AG04450 (cell line): ENCODE measurements at regions not wholly inside any gene's neighbourhood (a gene's known extent, or its start where the extent isn't known, plus 50 kb on each side); places are given as distances from the start of the nearest gene placed in this dataset.

Experiments used
- CTCF ChIA-PET: fragments of 300-600, 350-600 bp; formaldehyde crosslinking; extraction: SDS; loops from one replicate; lab custom pipeline; 2022; ENCODE audit warnings: antibody characterized with exemption, inconsistent platforms; lab: Charles Lee
- POLR2A ChIA-PET: fragments of 350-600 bp; formaldehyde crosslinking; extraction: SDS; loops from one replicate; lab custom pipeline; 2021; ENCODE audit warnings: antibody characterized with exemption, inconsistent platforms; lab: Yijun Ruan, JAX
- DNase-seq: peaks from one replicate; pipeline ENCODE4 v3.0.0-alpha.2; 2011; ENCODE audit warnings: low read depth, low spot score
- H3K27ac ChIP-seq: one replicate; pipeline ENCODE4 v1.5.1; 2012; ENCODE audit warnings: low read depth, low read length, control low read depth
- H3K27me3 ChIP-seq: one replicate; pipeline ENCODE4 v1.6.0; 2012; ENCODE audit warnings: low read length; ENCODE audit not compliant: control insufficient read depth, insufficient read depth
- H3K4me3 ChIP-seq: 2 replicates; pipeline ENCODE4 v1.5.1; 2011; ENCODE audit warnings: mild to moderate bottlenecking, low read depth, low read length, control low read depth
- H3K9me3 ChIP-seq: 2 replicates; pipeline ENCODE4 v1.5.1; 2012; ENCODE audit warnings: low read length; ENCODE audit not compliant: control insufficient read depth, insufficient read depth
- CTCF ChIP-seq: IDR thresholded peaks from 2 replicates; pipeline ENCODE4 v1.5.1; 2011; ENCODE audit warnings: low read depth, low read length, control low read depth, inconsistent platforms

GRCh38 chr12:75774261-75775052 lies 257.1 kb downstream of the PHLDA1 start:
- Histone ChIP-seq H3K27me3 (no peaks in the 10 kb centered on the region), H3K4me3 (no peak overlapping the region), H3K9me3 (no peaks in the 10 kb centered on the region), H3K27ac (no peak overlapping the region)
- TF ChIP-seq CTCF, result no peak
- ChIA-PET POLR2A (no interaction called here), CTCF (no interaction called here)
- DNase-seq, result no peak

- Histone ChIP-seq H3K9me3 (no peaks in the 10 kb centered on the region), H3K4me3 (no peak overlapping the region), H3K27ac (no peak overlapping the region), H3K27me3 (no peaks in the 10 kb centered on the region)
- no peak for TF ChIP-seq CTCF
- ChIA-PET POLR2A (no interaction called here), CTCF (no interaction called here)
- DNase-seq, result no peak
Observed at GRCh38 chr12:75773377-75773776, 258.2 kb downstream of the PHLDA1 start.

- H3K9me3 ChIP-seq, result no peaks in the 10 kb centered on the region
- POLR2A ChIA-PET, result no interaction called here
- CTCF ChIA-PET, result no interaction called here
- no peak for TF ChIP-seq CTCF
- H3K4me3 ChIP-seq, result no peak overlapping the region
- no peak for DNase-seq
- H3K27me3 ChIP-seq, result no peaks in the 10 kb centered on the region
- H3K27ac ChIP-seq, result no peak overlapping the region
Observed at GRCh38 chr12:75771023-75771422, 259.6 kb upstream of the KRR1 start.

- Histone ChIP-seq H3K27ac (no peak overlapping the region), H3K4me3 (no peak overlapping the region), H3K27me3 (no peaks in the 10 kb centered on the region), H3K9me3 (no peaks in the 10 kb centered on the region)
- ChIA-PET CTCF (interaction anchor here (0.6 kb wide), 1 partner anchor 257 kb away, joined by 3 read pairs; the partner anchor contains the start of gene KRR1), POLR2A (no interaction called here)
- no peak for DNase-seq
- TF ChIP-seq CTCF, result no peak
Observed at GRCh38 chr12:75767957-75768356, 256.5 kb upstream of the KRR1 start.

- CTCF ChIA-PET, result no interaction called here
- H3K27ac ChIP-seq, result no peak overlapping the region
Observed at GRCh38 chr12:75766263-75767160, 255.1 kb upstream of the KRR1 start.

More at GRCh38 chr12:75766263-75767160, 255.1 kb upstream of the KRR1 start:
- no peak for DNase-seq
- H3K27me3 ChIP-seq, result no peaks in the 10 kb centered on the region
- POLR2A ChIA-PET, result no interaction called here
- H3K9me3 ChIP-seq, result no peaks in the 10 kb centered on the region
- H3K4me3 ChIP-seq, result no peak overlapping the region
- no peak for TF ChIP-seq CTCF
